Caco-2 (cell line): ENCODE measurements at regions not wholly inside any gene's neighbourhood (a gene's known extent, or its start where the extent isn't known, plus 50 kb on each side); places are given as distances from the start of the nearest gene placed in this dataset.

Experiments
- BruUV-seq: library from RNA; stranded (reverse); fragments of 400-500 nt; replicated peaks from 2 replicates; lab custom pipeline; 2021; lab: Mats Ljungman, UMichigan
- CTCF ChIA-PET: fragments of 300-600 bp; sonication (Branson Sonifier 250); formaldehyde crosslinking; loops from one replicate; lab custom pipeline; 2022; ENCODE audit warnings: antibody characterized with exemption; lab: Charles Lee
- POLR2A ChIA-PET: fragments of 300-600 bp; sonication (Branson Sonifier 250); formaldehyde crosslinking; loops from one replicate; lab custom pipeline; 2022; ENCODE audit warnings: antibody characterized with exemption; lab: Charles Lee
- DNase-seq, 2 experiments: peaks; one replicate each; pipeline versions ENCODE4 v3.0.0 to v3.0.0-alpha.2; 2020 to 2022
- H3K27me3 ChIP-seq: replicated peaks from 2 replicates; pipeline ENCODE4 v1.6.0; 2011; ENCODE audit warnings: low read length; ENCODE audit not compliant: control insufficient read depth, insufficient read depth
- H3K36me3 ChIP-seq: 2 replicates; pipeline ENCODE4 v1.5.1; 2011; ENCODE audit warnings: low read length; ENCODE audit not compliant: control insufficient read depth, insufficient read depth
- H3K4me1 ChIP-seq: fragments of 250-450 bp; sonication (Bioruptor Pico); 2 replicates; pipeline ENCODE4 v1.5.1; 2020; ENCODE audit warnings: mild to moderate bottlenecking
- H3K4me3 ChIP-seq: 2 replicates; pipeline ENCODE4 v1.5.1; 2011; ENCODE audit warnings: low read depth, mild to moderate bottlenecking, control low read depth, low read length
- H3K9me3 ChIP-seq: fragments of 250-450 bp; sonication (Bioruptor Pico); 2 replicates; pipeline ENCODE4 v1.5.1; 2020; ENCODE audit warnings: mild to moderate bottlenecking, moderate library complexity
- H3K27ac Mint-ChIP-seq: one replicate; pipeline ENCODE4 v1.8.0; 2022; ENCODE audit warnings: mixed read lengths; ENCODE audit not compliant: unreplicated experiment
- H3K27me3 Mint-ChIP-seq: one replicate; pipeline ENCODE4 v1.8.0; 2022; ENCODE audit warnings: mixed read lengths; ENCODE audit not compliant: insufficient read depth, unreplicated experiment
- H3K36me3 Mint-ChIP-seq: one replicate; pipeline ENCODE4 v1.8.0; 2022; ENCODE audit warnings: mild to moderate bottlenecking, mixed read lengths; ENCODE audit not compliant: insufficient read depth, unreplicated experiment
- H3K4me1 Mint-ChIP-seq: one replicate; pipeline ENCODE4 v1.8.0; 2022; ENCODE audit warnings: low read depth, mixed read lengths; ENCODE audit not compliant: unreplicated experiment
- H3K4me3 Mint-ChIP-seq: one replicate; pipeline ENCODE4 v1.8.0; 2022; ENCODE audit warnings: mild to moderate bottlenecking, moderate library complexity, mixed read lengths; ENCODE audit not compliant: unreplicated experiment
- H3K9me3 Mint-ChIP-seq: one replicate; pipeline ENCODE4 v1.8.0; 2022; ENCODE audit warnings: mixed read lengths; ENCODE audit not compliant: unreplicated experiment
- intact Hi-C: fragments of 100-400 bp; cut with micrococcal nuclease; formaldehyde crosslinking; loops from one replicate; pipeline ENCODE4 v1.10.0; 2022; ENCODE audit not compliant: unreplicated experiment
- TF ChIP-seq, protein P1 (sequence below), 2 experiments: fragments of 200-600 bp in 1 of 2; IDR thresholded peaks; 1 replicate in 1 of 2; 2 replicates in 1 of 2; pipeline versions ENCODE4 v1.5.1 to v1.8.0; 2011 to 2022; ENCODE audit warnings: antibody characterized with exemption in 1 of 2, control low read depth in 1 of 2, inconsistent platforms in 1 of 2, low read depth in 1 of 2, low read length in 1 of 2, mild to moderate bottlenecking in 1 of 2, moderate library complexity in 1 of 2; ENCODE audit not compliant: insufficient read depth in 1 of 2, severe bottlenecking in 1 of 2, unreplicated experiment in 1 of 2

DNA sequence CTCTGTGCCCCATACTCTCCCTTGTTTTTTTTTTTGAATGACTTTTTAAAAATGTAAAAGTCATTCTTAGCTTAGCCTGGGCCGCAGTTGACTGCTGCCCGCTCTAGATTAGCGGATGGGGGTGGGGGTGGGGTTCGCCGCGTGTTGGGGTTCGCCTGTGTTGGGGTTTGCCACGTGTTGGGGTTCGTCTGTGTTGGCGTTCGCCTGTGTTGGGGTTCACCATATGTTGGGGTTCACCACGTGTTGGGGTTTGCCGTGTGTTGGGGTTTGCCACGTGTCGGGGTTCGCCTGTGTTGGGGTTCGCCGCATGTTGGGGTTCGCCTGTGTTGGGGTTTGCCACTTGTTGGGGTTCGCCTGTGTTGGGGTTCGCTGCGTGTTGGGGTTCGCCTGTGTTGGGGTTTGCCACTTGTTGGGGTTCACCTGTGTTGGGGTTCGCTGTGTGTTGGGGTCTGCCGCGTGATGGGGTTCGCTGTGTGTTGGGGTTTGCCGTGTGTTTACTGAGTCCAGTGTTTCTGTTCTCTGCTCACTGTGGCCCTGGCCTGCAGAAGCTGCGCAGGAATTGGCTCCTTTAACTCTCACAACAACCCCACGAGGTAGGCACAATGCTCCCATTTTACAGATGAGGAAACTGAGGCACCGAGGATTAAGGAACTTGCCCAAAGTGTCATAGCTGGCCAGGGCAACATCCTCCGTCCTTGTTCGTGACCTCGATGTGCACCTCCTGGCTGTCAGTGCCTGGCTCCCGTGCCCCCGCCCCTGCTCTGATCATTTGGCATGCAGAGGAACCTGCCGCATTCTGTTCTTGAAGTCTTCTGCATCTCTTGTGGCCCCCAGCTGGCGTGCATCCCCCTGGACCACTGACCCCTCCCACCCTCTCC lies 96.6 kb upstream of the CIBAR2 start:
- Histone ChIP-seq H3K27me3 (no peaks in the 10 kb centered on the region; the same call in 1 of the 2 replicates), H3K4me1 (no peaks in the 10 kb centered on the region), H3K4me3 (no peak overlapping the region), H3K9me3 (no peaks in the 10 kb centered on the region), H3K36me3 (no peaks in the 10 kb centered on the region; the same call in 1 of the 2 replicates)
- Mint-ChIP-seq H3K27ac (no peak overlapping the region), H3K9me3 (no peaks in the 10 kb centered on the region), H3K4me1 (no peaks in the 10 kb centered on the region), H3K36me3 (no peaks in the 10 kb centered on the region), H3K4me3 (no peak overlapping the region), H3K27me3 (no peaks in the 10 kb centered on the region)
- intact Hi-C loops = no loop called here
- DNase-seq = no peak
- TF ChIP-seq, protein P1, sequence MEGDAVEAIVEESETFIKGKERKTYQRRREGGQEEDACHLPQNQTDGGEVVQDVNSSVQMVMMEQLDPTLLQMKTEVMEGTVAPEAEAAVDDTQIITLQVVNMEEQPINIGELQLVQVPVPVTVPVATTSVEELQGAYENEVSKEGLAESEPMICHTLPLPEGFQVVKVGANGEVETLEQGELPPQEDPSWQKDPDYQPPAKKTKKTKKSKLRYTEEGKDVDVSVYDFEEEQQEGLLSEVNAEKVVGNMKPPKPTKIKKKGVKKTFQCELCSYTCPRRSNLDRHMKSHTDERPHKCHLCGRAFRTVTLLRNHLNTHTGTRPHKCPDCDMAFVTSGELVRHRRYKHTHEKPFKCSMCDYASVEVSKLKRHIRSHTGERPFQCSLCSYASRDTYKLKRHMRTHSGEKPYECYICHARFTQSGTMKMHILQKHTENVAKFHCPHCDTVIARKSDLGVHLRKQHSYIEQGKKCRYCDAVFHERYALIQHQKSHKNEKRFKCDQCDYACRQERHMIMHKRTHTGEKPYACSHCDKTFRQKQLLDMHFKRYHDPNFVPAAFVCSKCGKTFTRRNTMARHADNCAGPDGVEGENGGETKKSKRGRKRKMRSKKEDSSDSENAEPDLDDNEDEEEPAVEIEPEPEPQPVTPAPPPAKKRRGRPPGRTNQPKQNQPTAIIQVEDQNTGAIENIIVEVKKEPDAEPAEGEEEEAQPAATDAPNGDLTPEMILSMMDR (IDR thresholded peaks at IDR 0.05; ENCODE audit: insufficient read depth in 1 of 2, low read depth in 1 of 2, low read length in 1 of 2, severe bottlenecking in 1 of 2, unreplicated experiment in 1 of 2) = no peak
- no TSS peak for BruUV-seq
- ChIA-PET POLR2A (no interaction called here), CTCF (interaction anchor here (0.8 to 1.0 kb wide), 2 partner anchors 94 kb away, joined by 3 to 5 read pairs; no protein-coding TSS in a partner anchor)

DNA sequence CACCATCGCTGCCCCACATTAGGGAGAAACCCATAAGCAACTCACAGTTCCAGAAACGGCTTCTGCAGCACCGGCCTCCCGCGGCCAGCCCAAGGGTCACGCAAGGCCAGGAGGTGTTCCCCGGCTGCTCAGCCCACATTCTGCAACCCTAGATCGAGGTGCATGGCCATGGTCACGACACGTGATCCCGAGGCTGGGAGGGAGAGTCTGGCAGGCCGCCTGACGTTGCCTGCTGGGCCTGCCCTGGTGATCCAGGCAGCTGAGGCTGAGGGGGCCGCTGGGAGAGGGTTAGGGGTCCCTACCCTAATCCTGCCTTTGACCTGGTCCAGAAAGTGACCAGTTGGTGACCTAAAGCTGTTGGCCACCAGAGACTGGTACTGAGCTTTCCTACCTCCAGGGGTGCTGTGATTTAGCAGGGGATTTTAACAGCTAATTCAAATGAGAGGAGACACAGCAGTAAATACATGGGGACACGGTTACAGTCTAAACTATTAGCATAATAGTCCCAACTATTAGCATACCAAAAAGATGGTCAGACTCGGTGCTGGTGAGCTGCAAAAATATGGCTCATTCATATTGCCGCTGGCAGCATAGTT lies 97.4 kb upstream of the CIBAR2 start:
- BruUV-seq = no TSS peak
- no peak for DNase-seq
- CTCF ChIA-PET = interaction anchor here (1.0 kb wide), 1 partner anchor 95 kb away, joined by 5 read pairs; no protein-coding TSS in a partner anchor
- no peaks in the 10 kb centered on the region; the same call in 1 of the 2 replicates for H3K27me3 ChIP-seq
- H3K36me3 Mint-ChIP-seq = no peaks in the 10 kb centered on the region
- H3K27me3 Mint-ChIP-seq = no peaks in the 10 kb centered on the region
- no peaks in the 10 kb centered on the region for H3K4me1 Mint-ChIP-seq
- no peaks in the 10 kb centered on the region for H3K9me3 ChIP-seq
- TF ChIP-seq, protein P1 (IDR thresholded peaks at IDR 0.05; ENCODE audit: insufficient read depth in 1 of 2, low read depth in 1 of 2, low read length in 1 of 2, severe bottlenecking in 1 of 2, unreplicated experiment in 1 of 2) = no peak
- intact Hi-C loops = no loop called here
- no peaks in the 10 kb centered on the region for H3K4me1 ChIP-seq
- POLR2A ChIA-PET = no interaction called here
- no peaks in the 10 kb centered on the region for H3K9me3 Mint-ChIP-seq
- H3K27ac Mint-ChIP-seq = no peak overlapping the region
- H3K36me3 ChIP-seq = no peaks in the 10 kb centered on the region
- no peak overlapping the region for H3K4me3 Mint-ChIP-seq
- H3K4me3 ChIP-seq = no peak overlapping the region

DNA sequence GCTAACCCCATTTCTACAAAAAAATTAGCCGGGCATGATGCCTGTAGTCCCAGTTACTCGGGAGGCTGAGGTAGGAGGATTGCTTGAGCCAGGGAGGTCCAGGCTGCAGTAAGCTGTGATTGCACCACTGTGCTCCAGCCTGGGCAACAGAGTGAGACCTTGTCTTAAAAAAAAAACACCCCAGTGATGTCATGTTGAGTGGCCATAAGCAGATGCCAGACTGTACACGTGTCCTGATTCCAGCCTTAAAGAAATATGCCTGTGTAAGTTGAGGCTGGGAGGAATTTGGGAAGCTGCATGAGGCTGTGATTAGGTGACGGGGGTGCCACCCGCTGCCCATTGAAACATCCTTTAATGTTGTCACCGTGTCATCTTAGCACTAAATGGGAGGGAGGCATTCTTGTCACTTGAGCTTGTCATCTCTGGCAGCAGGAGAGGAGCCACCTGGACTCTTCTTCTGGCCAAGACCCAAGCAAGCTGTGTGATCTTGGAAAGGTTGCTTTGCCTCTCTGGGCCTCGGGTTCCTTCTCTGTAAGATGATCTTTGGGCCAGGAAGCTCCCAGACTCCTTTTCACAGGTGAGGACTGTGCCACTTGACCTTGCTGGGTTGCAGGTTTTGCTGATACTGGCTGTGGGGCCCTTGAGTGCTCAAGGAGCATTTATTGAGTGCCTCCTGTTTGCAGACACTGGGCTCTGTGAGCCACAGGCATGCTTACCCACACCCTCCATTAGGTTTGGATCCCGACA lies 98.3 kb upstream of the CIBAR2 start:
- Histone ChIP-seq H3K9me3 (no peaks in the 10 kb centered on the region), H3K4me1 (no peaks in the 10 kb centered on the region), H3K27me3 (no peaks in the 10 kb centered on the region; the same call in 1 of the 2 replicates), H3K36me3 (no peaks in the 10 kb centered on the region), H3K4me3 (no peak overlapping the region)
- H3K36me3 Mint-ChIP-seq = no peaks in the 10 kb centered on the region
- no peak overlapping the region for H3K27ac Mint-ChIP-seq
- H3K4me3 Mint-ChIP-seq = no peak overlapping the region
- no TSS peak for BruUV-seq
- TF ChIP-seq, protein P1 (IDR thresholded peaks at IDR 0.05; ENCODE audit: insufficient read depth in 1 of 2, low read depth in 1 of 2, low read length in 1 of 2, severe bottlenecking in 1 of 2, unreplicated experiment in 1 of 2) = no peak
- H3K4me1 Mint-ChIP-seq = no peaks in the 10 kb centered on the region
- ChIA-PET POLR2A (interaction anchor here (0.6 kb wide), 1 partner anchor 251 kb away, joined by 5 read pairs; no protein-coding TSS in a partner anchor), CTCF (interaction anchor here (1.0 kb wide), 1 partner anchor 96 kb away, joined by 5 read pairs; no protein-coding TSS in a partner anchor)
- no peaks in the 10 kb centered on the region for H3K27me3 Mint-ChIP-seq
- no peaks in the 10 kb centered on the region for H3K9me3 Mint-ChIP-seq
- intact Hi-C loops = no loop called here
- DNase-seq = no peak
